Activated CD8-positive, alpha-beta memory T cell treated with anti-CD3 and anti-CD28 coated beads for 36 hours (primary cell): ENCODE measurements at regions not wholly inside any gene's neighbourhood (a gene's known extent, or its start where the extent isn't known, plus 50 kb on each side); places are given as distances from the start of the nearest gene placed in this dataset.

Experiments
- CTCF ChIA-PET: fragments of 350-600 bp; sonication (Branson Sonifier 250); formaldehyde crosslinking; loops from one replicate; lab custom pipeline; 2021; ENCODE audit warnings: antibody characterized with exemption; lab: Charles Lee
- POLR2A ChIA-PET: fragments of 350-600 bp; sonication (Branson Sonifier 250); formaldehyde crosslinking; loops from one replicate; lab custom pipeline; 2021; ENCODE audit warnings: antibody characterized with exemption; lab: Charles Lee

DNA sequence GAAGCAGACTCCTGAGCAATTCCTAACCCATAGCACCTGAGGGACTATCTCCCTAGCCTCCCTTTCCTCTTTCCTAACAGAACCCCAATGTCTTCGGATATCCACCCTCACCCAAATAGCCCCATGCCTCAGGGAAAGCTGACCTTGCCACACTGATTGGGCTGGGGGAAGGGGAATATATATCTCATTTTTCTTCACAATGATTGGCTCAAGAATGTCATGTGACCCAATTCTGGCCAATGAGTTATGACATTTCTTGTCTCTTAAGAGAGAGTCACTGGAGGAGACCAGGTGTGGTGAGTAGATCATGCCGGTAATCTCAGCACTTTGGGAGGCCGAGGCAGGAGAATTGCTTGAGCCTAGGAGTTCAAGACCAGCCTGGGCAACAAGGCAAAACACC lies 71.9 kb upstream of the NLK start:
- ChIA-PET CTCF (no interaction called here), POLR2A (no interaction called here)

DNA sequence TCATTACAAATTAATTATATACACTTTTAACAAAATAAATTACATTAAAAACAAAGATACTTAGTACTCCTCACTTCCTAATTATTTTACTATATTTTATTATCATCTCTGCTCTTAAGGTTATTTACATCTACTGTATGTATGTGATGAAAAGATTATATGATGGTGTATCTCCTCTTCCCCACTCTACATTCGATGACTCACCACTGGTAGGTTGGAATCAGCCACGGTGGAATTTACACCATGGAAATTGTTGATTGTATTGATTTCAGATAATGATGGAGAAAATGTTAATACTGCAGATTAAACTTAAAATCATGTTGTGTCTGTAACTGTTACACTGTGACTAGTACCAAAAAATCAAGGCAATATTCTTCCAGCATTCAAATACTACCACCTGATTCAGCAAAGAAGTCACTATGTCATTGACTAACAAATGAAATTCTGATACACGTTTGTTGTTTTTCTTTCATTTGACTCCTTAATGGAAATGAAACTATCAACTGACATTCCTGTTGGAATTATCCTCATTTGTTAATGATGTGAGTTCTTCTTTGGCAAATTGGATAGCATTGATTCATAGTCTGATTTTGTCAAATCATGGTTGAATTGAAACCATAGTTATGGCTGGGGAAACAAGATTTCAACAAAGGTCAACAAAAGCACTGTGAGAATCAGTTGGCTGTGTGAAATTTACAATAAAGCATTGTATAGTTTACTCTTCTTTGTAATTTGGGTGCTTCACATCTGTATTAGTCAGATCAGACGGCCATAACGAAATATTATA lies 69.0 kb upstream of the NLK start:
- ChIA-PET CTCF (no interaction called here), POLR2A (no interaction called here)

DNA sequence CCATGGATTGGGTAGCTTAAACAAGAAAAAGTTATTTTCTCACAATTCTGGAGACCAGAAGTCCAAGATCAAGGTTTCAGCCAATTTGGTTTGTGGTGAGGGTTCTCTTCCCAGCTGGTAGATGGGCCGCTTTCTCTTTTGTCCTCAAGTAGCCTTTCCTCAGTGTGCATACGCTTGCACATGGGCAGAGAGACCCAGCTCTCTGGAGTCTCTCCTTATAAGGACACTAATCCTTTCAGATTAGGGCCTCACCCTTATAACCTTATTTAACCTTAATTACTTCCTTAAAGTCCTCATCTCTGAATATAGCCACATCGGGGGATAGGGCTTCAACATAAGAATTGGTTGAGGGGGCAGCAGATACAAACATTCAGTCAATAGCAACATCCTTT lies 68.4 kb upstream of the NLK start:
- POLR2A ChIA-PET = no interaction called here
- CTCF ChIA-PET = no interaction called here

DNA sequence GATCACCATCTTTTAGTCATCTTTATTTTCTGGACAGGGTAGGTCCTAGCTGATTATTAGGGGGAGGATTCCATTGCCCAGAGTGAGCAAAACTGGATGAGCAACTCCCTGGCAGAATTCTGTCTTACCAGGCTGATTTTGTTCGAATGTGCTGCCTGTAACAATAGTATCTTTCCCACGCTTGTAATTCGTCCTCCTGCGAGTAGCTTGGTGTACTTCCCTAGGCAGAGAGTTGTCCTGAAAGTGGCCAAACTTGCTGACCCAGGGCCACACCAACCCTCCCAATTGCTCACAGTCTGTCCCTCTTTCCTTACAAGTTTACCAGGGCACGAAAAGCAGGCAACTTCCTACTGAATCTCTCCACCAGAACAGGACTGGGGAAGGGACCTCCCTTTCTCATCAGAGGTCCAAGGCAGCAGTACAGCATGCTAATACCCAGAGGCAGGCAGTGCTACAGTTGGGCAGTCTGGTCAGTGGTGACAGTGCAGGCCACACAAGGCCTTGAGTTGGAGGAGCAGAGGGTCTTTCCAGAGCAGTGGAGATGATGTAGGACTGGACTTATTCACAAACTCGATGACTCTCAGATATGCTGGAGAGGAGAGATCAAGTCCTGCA lies 67.8 kb upstream of the NLK start:
- CTCF ChIA-PET = no interaction called here
- POLR2A ChIA-PET = no interaction called here

DNA sequence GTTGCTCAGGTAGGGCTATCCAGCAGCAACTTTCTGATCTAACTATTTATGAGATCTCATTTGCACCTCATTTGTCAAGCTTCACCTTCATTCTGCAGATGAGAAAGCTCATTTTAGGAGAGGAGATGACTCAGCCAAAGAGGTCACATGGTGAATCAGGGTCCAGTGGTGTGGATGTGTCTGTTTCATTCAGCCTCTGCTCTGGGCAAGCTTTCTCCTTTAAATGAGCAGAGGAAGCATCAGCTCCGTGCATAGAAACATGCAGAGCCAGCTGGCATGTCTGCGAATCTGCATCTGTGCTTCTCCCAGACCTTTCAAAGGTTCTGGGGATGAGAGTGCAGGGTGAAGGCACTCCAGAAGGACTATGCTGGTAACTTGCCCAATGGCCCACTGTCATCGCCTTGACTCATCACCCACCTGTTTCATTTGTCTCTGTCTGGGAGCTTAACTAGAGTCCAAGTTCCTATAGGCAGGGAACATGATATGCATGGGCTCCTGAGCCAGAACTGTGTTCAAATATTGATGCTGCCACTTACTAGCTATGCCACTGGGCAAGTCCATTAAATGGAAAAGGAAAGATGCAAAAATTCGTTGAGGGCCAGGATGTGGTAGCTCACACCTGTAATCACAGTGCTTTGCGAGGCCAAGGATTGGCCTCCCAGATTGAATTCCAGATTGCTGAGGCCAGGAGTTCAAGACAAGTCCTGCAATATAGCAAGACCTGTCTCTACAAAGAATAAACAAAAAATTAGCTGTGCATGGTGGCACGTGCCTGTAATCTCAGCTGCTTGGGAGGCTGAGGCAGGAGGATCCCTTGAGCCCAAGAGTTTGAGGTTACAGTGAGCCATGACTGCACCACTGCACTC lies 67.1 kb upstream of the NLK start:
- ChIA-PET POLR2A (no interaction called here), CTCF (no interaction called here)

DNA sequence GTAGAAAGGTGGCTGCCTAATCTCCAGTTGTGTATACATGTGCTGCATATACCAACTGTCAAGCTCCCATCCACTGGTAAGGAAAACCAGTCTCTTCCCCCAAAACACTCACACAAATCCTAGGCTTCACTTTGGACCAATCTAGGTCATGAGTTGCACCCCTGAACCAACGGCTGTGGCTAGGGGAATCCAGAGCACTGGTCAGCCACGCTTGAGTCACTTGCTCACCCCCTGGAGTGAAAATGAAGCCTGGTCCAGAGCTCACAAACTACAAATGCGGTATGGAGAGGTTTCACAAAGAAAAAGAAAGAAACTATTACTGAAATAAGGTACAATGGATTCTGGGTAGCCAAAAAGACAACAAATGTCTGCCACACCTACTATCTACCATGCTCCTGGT lies 66.1 kb upstream of the NLK start:
- ChIA-PET CTCF (no interaction called here), POLR2A (no interaction called here)

DNA sequence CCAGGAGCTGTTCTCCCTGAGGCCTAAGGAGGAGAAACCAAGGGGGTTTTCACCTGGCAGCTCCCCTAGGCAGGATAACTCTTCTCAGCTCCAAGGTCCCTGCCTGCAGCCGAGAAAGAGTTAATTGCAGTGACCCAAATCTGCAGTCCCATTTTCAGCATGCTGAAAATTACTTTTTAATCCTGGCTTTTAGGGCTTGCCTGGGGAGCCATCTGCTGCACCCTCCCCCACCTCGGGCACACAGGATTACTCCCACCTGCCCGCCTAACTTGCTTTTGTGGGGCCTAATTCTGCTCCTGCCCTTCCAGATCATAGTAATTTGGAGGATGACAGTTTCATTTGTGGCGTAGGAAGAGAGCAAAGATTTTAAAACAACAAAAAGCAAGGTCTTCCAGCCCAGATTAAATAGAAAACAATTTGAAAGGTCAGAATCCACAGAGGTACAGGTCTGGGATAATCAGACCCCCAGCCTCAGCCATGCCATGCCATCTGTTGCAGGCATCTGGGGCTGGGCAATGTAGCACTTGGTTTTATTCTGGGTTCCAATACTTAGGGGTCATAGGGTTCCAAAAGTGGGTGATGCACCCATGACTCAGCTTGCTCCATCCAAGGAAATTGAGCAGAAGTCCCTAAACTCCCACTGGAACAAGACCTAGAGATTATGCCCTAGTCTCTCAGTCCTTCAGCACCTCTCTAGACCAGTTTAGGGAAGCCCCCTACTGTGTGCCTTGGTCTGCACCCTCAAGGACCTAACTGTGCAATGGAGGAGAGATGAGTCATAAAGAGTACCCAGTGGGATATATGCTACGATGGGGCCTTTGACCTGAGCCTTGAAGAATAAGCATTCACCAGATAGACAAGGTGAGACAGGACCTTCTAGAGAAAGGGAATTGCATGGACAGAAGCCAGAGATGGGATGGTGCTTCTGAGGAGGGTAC lies 64.5 kb upstream of the NLK start:
- ChIA-PET POLR2A (no interaction called here), CTCF (no interaction called here)

DNA sequence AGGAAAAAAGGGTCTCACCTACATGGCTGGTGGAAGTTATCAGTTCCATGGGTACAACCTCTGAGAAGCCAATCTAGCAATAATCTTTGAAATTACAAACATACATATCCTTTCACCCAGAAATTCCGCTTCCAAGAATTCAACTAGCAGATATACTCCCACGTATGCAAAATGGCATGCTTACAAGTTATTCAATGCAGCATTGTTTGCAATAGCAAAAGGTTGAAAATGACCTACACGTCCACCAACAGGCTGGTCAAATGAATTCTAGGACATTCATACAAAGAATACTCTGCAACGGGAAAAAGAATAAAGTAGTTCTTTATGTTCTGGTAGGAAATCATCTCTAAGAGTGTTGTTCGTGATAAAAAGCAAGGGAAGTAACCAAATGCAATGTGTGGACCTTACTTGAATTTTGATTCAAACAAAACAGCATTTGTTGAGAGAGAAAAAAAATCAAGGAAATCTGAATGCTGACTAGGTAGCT lies 63.7 kb upstream of the NLK start:
- ChIA-PET CTCF (no interaction called here), POLR2A (no interaction called here)

DNA sequence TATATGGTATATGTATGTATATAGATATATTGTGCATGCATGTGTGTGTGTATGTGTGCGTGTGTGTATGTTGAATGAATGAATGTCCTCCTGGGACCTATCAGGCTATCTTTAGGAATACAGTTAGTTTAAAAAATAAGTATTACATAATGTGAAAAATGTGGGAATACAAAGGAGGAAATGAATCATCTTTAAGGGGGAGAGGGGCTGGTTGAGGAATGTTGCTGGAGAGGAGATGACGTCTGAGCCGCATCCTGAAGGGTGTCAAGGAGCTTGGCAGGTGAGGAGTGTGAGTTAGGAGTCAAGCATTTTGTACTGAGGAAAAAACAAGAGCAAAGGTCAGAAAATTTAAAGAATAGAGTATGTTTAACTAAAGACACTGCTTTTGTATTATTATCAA lies 62.4 kb upstream of the NLK start:
- CTCF ChIA-PET = no interaction called here

DNA sequence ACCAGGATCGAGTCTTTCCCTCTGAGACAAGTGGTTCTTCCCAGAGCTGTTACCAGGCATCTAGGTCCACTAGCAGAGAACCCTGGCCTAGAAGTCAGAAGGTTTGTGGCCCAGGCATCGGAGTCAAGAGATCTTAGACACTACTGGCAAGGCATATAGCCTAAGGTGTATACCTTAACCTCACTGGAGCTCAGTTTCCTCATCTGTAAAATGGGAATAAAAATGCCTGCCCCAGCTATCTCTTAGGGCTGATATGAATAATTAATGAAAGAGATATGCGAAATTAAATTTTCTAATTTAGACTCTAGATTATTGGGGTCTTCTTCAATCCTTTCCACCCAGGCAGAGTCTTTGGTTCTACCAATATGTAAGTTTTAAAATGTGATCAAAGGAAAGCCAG lies 60.5 kb upstream of the NLK start:
- CTCF ChIA-PET = no interaction called here
- POLR2A ChIA-PET = no interaction called here

More for the DNA sequence above, 62.4 kb upstream of the NLK start:
- POLR2A ChIA-PET = no interaction called here

DNA sequence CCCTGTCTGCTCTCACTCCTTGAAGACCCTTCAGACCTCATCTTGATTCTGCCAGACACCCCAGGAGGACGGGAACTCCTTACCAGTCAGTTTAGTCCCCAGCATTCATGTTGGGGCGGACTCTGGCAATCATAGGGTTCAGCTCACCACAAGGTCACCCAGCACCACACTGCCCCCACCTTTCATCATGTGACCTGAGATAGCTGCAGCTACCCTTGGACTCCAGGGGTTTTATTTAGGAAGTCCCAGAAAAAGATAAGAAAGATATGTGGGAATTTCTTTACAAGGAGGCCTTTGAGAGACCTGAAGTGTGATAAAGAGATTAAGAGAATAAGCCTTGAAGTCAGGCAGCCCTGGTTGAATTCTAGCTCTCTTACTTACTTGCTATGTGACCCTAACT lies 59.8 kb upstream of the NLK start:
- ChIA-PET POLR2A (no interaction called here), CTCF (no interaction called here)

DNA sequence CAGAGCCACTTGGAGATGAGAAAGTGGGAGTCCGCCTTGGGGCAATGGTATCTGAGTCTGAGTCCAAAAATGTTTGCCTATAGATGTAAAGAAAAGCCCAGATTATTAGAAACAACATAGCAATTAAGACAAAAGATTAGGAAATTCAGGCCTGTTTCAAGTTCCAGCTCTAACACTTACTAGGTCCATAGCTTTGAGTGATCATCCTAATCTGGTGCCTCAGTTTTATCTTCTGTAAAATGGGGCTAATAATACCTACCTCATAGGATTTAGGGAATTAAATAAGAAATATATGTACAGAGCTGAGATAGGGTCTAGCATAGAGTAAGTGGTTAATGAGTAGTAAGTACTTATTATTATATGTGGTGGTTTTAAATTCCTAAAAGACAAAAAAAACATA lies 58.6 kb upstream of the NLK start:
- ChIA-PET CTCF (no interaction called here), POLR2A (no interaction called here)

DNA sequence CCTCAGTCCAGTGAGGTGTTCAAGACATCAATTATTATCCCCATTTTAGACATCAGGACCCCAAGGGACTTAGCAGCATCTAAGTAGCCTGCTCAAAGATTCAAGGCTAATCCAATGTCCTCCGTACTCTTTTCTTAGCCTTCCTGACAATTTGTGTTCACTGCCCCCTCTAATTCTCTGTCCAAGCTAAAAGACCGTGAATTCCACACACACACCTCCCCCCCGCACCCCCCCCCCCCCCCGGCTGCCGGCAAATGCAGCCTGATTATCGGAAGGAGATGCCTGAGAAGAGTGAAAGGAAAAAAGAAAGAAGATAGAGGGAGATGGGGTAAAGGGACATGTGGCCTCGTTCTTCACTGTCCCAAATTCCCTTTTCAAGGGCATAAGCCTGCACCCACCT lies 58.1 kb upstream of the NLK start:
- ChIA-PET POLR2A (no interaction called here), CTCF (no interaction called here)

DNA sequence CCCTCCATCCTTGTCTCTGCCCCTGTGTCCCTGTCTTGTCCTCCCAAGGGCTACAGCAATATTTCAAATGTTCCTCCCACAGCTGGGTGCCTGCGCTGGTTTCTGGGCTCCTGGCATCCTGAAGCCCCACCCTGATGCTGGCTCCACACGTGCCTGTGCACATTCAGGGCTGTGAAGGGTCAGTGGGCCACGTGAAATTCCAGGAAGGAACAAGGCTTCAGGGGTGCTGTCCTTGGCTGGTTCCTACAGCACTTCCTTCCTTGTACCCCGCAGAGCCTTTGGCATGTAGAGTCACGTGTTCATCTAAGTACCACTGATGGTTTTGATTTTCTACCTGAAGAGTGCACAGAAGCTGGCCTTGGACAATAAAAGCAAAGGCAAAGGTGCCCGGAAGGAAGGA lies 57.7 kb upstream of the NLK start:
- ChIA-PET POLR2A (no interaction called here), CTCF (no interaction called here)

DNA sequence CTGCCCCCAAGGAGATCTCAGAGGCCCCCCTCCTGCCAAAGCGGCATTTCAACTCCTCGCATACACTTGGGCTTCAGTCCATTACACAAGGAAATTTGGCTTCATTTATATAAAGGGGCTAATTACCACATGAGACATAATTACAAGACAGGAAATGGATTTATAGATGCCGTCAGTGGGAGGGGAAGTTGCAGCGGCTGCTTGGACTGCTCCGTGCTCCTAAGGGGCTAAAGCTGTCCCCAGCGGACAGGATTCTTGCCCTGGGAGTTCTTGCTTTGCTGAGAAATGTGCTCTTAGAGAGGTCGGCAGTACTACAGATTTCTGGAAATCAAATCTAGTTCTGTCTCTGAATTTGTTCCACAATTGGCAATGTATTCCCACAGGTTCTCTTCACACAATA lies 57.2 kb upstream of the NLK start:
- CTCF ChIA-PET = no interaction called here
- POLR2A ChIA-PET = no interaction called here

DNA sequence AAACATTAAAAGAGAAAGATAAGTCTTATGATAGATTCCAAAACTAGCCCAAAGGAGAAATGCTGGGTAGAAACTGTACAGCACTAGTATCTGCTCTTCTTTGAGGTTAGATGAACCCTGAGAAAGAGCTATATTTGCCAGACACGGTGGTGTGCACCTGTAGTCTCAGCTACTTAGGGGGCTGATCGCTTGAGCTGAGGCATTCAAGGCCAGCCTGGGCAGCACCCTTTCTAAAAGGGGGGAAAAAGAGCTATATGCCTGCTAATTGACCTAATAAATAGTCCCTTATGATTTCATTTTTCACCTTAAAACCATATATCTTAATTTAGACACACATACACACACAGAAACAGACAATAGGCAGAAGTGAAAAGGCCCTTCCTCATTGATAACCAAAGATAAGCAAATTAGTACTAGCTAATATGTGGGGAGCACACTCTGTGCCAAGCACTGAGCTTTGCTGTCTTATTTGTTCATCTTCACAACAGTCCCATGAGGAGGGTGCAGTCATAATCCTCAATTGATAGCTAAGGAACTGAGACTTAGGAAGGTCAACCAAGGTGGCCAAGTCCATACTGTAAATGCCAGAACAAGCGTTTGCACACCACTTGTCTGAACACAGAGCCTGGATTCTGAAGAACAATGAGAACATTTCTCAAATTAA lies 56.6 kb upstream of the NLK start:
- ChIA-PET CTCF (no interaction called here), POLR2A (no interaction called here)

DNA sequence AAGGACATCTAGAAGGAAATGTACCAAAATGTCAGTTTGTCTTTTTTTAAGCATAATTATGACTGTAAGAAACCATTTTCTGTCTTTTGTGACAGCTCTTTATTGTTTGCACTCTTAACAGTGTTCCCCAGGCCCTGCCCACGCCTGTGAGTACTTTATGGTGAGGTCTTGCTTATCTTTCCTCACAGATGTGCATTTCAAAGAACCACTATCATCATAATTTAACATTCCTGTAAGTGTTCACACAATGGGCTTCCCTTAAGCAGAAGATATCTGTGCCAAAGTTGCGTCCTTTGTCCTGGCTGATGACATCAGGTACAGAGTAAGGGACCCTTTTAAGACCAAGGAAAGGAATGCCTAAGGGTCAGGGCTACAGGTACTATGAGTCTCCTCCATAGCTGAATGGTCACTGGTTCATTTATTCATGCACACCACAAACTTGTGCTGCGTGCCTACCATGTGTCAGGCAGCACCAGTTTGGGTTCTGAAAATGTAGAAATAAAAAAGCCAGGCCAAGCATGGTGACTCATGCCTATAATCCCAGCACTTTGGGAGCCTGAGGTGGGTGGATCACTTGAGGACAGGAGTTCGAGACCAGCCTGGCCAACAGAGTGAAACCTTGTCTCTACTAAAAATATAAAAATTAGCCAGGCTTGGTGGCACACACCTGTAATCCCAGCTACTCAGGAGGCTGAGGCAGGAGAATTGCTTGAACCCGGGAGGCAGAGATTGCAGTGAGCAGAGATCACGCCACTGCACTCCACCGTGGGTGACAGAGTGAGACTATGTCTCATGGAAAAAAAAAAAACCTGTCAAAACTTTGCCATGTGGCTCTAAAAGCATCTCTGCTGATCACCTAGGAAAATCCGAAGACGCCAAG lies 55.4 kb upstream of the NLK start:
- ChIA-PET CTCF (no interaction called here), POLR2A (no interaction called here)

DNA sequence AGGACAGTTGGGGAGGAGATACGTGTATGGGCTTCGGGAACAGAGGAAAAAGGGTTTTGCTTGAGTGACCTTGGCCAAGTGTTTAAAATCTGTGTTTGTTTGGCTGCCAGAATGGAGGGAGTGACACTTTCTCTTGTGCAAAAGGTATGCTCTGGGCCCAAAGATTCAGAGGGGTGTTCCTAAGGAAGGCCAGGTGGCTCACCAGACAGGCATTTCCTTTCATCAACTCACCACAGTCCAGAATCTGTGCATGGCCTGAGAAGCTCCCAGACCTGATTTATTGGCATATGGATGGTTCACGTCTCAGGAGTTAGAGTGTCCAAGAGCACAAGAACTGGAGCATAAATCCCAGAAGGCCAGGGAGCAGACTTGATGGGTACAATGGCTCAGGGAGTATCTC lies 53.4 kb upstream of the NLK start:
- CTCF ChIA-PET = no interaction called here
- POLR2A ChIA-PET = no interaction called here
